HG03175 (cell line): ENCODE measurements at regions not wholly inside any gene's neighbourhood (a gene's known extent, or its start where the extent isn't known, plus 50 kb on each side); places are given as distances from the start of the nearest gene placed in this dataset.
"Not testable (repeated sequence)": the region's sequence is repeated elsewhere in the genome, so short reads cannot be mapped to it uniquely, and the experiment has no call there.

Experiments used
- ATAC-seq: cut with Tn5 transposase; IDR thresholded peaks from one replicate; pipeline ENCODE4 v1.9.1; 2021; ENCODE audit warnings: mild to moderate bottlenecking, moderate library complexity; ENCODE audit not compliant: unreplicated experiment

DNA sequence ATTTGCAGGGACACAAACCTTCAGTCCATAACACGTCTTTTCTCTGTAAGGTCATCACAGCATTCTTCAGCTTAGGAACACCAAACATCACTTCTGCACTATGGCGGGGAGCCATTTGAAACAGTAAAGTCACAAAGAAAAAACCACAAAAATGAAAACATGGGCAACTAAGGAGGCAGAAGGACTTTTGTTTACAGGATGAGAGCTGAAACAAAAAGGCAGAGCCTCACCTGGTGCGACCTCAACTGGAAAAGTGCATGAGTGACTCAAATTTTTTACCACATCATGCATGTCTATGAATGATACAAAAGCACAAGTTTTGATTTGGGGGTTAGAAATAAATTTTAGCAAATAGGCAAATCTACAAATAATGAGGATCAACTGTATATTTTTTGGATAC lies 68.2 kb upstream of the TNFAIP3 start:
- ATAC-seq: no peak

DNA sequence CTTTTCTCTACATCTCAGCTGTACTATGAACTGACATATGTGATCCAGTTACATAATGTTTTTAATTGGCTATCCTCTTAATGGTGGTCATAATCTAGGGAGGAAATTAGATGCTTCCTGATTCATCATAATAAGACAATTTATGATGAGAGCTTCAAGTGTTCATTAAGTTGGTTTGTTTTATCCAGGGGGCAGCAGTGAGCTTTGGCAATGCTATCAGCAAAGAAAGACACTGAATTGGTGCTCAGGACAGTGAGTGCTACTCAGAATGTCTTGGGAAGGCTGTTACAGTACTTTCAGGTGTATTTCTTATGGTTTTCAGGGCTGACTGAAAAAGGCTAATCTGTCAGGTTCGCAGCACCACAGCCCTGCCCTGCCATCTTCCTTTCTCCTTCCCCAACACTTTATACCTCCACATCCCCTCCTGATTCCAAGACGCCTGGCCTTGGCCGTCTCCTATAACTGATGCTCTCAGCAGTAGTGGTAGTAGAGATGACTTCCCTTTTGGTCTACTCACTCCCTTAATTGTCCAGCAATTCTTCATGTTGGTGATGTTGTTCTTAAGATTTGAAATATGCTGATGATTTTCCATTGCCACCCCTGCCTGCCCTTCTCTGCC lies 67.0 kb upstream of the TNFAIP3 start:
- peak; percentile 79 for ATAC-seq

DNA sequence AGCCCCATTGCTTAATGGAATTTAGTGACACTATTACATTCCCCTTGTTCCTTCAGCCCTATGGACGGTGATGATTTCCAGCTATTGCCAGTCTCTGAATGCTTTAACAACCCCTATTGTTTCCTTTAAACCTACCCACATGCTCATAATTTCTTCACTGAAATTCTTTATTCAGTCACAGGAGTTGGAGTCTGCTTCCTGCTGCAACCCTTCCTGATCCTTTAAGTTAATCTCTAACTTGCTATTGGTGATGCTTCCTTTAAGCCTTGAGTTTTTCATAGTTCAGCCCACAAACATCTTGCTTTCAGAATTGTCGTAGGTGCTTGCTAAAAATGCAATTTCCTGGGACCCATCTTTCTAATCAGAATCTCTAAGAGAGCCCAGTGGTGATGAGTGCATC lies 66.3 kb upstream of the TNFAIP3 start:
- no peak for ATAC-seq

DNA sequence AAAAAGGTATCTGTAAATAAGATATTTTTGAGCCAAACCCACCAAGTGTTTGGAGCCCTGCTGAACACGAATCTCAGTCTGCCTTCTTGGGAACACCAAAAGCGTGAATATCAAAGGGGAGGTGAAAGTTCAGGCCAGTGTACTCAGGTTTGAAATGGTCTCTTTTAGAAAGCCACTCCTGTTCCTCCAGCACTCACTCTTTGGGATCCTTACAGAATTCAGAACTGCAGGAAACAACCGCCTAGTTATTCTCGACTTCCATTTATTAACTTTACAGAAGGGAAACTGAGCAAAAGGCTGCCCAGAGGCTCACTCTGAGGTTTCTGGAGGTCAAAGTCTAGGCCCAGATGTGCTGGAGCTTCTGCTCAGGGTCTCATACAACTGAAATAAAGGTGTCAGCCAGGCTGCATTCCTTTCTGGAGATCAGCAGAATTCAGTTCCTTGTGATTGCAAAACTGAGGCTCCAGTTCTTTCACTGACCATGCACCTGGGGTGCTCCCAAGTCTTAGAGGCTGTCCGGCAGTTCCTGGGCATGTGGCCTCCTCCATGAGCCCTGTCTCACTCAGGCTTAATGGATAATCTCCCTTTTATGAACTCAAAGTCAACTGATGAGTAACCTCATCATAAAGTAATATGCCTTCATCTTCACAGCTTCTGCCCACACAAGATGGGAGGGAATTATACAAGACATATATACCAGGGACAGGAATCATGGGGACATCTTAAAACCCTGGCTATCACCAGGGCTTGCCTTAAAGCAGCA lies 65.5 kb upstream of the TNFAIP3 start:
- no peak for ATAC-seq

DNA sequence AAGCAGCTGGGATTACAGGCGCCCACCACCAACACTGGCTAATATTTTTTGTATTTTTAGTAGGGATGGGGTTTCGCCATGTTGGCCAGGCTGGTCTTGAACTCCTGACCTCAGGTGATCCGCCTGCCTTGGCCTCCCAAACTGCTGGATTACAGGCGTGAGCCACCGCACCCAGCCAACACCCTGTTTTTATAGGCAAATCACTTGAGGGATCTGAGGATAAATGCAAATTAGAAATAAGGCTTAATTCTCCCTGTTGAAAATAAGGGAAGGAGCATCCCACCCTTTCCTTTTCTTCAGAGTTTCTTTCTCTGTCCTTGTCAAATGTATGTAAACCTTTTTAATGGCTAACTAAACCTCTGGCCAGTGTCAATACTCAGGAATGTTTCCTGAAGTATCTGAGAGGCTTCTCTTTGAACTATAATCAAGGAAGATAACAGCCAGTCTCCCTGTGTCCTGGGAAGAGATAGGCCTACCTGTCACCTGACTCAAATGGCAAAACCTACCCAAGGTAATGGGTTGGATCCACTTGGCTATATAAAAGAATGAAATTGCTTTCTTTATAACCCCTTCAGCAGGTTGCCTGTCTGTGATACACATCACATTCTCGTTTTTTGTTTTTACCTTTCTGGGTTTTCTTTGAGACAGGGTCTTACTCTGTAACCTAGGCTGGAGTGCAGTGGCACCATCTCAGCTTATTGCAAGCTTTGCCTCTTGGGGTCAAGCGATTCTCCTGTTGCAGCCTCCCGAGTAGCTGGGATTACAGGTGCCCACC lies 64.5 kb upstream of the TNFAIP3 start:
- no peak for ATAC-seq

DNA sequence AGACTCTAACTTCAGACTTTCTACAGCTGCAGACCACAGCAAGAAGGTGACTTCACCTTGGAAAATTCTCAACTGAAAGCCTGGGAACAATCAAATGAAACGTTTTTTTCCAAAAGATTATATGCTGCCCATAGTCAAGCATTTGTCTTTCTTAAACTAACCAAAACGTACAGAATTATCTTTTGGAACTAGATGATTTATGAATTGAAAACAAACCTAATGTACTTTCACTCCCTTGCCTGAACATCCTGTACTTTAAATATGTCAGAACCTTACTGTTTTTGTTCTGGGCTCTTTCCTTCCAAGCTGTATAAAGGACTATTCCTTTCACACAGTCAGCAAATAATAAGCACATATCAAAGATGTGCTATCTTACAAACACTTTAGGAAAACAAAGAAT lies 62.4 kb upstream of the TNFAIP3 start:
- ATAC-seq: no peak

DNA sequence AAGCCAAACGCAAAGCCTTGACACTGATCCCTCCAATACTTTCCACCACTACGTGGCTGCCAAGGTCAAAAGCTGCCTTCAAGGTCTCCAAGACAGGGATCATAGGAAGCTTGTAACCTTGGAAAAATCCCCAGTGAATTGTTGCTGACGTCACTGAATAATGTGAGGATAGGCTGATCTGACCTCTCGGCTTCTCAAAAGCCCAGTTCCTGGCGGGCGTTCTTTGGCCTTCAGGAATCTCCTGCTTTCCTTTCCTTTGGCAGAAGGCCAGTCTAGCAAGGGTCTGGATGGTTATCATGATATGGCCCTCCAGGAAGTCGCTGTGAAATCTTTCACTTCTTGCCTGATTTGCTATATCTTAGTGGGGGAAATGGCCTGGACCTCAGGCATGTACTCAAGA lies 61.4 kb upstream of the TNFAIP3 start:
- ATAC-seq: no peak

DNA sequence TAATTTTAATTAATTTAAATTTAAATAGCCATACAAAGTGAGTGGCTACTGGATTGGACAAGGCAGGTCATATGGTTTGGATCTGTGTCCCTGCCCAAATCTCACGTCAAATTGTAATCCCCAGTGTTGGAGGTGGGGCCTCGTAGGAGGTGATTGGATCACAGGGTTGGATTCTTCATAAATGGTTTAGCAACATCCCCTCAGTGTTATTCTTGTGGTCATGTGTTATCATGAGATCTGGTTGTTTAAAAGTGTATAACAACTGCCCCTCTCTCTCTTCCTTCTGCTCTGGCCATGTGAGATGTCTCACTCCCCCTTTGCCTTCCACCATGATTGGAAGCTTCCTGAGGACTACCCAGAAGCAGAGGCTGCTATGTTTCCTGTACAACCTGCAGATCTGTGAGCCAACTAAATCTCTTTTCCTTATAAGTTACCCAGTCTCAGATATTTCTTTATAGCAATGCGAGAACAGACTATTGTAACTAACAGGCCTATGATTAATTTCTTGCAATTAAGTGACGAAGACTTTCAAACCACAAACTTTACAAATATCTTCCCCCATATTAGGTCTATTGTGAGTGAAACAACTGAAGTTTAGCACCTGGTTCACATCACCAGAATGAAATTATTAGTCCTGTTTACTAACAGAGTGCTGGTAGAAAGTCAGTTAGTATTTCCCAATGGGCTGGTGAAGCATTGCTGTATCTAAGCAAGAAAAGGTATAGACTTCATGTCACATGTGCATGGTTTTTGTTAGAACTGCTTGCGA lies 60.0 kb upstream of the TNFAIP3 start:
- ATAC-seq: no peak

DNA sequence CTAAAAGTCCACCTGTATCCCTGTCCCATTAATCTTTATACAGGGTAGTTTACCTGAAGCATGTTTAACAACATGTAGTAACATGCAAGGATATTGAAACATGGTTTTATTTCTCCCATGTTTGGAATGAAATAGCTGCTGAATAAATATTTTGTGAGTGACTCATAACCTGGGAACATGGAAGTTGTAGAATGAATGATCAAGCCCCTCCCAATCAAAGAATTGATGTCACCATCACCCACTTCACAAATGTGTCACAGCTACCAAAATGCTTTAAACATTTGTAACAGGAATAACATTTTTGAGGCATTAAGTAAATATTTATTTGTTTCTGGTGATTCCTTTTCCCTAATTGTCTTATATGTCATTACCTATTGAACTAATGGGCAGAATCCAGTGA lies 58.9 kb upstream of the TNFAIP3 start:
- ATAC-seq: no peak

DNA sequence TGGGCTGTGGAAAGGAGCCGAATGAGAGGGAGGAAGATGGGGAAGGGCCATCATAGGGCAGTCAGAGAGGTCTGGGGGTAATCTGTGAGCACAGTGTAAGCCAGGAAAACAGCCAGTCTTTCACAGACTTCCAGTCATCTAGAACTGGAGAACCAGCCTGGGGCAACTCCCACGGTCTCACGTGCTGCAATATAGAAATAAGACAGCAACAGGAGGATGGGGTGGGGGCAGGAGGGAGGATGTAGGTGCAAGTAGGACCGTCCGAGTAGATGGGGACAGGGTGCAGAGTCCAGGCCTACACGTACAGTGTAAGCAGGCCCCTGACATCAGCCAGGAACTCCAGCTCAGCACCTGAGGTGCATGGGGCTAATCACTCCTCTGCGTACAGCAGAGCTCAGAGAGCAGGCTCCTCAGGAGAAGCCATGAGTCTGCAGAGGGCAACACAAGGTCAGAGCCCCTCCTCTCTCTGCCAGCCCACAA lies 58.2 kb upstream of the TNFAIP3 start:
- no peak for ATAC-seq

DNA sequence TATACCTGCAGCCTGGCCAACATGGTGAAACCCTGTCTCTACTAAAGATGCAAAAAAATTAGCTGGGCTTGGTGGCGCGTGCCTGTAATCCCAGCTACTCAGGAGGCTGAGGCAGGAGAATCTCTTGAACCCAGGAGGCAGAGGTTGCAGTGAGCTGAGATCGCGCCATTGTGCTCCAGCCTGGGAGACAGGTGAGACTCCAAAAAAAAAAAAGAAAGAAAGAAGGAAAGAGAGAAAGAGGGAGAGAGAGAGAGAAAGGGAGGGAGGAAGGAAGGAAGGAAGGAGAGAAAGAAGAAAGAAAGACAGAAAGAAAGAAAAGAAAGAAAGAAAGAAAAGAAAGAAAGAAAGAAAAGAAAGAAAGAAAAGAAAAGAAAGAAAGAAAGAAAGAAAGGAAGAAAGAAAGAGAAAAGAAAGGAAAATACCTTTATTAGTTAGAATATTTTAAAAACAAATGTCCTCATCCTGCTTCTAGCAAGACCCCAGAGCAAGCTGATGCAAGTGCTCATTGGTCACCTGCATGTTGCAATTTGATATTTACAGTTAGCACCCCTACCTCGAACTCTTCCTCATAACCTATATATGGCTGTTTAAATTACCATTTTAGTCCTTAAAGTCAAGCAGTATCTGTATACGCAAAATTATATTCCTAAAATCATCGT lies 57.0 kb upstream of the TNFAIP3 start:
- not testable (repeated sequence) for ATAC-seq

DNA sequence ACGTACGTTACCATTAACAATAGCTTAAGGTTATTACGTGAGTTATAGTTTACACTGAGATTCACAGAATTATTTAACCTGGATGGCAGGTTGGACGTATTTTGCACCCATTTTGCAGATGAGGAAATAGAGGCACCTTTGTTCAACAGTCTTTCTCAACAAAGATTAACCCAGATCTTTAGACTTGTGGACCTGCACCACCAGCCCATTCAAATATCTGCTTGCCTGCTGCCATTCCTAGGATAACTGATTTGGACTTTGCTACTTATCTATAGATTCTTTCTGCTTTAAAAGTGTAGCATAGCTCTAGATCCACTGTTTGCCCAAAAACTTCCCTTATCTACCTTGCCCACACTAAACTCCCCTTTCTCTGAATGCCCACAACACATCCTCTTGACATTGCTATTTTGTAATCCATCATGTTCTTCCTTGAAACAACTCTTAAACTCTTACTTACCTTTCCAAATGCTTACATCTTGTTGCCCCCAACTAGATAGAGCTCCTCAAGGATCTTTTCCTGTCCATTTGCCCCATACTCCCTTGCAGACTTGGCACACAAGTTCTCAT lies 56.4 kb upstream of the TNFAIP3 start:
- no peak for ATAC-seq

DNA sequence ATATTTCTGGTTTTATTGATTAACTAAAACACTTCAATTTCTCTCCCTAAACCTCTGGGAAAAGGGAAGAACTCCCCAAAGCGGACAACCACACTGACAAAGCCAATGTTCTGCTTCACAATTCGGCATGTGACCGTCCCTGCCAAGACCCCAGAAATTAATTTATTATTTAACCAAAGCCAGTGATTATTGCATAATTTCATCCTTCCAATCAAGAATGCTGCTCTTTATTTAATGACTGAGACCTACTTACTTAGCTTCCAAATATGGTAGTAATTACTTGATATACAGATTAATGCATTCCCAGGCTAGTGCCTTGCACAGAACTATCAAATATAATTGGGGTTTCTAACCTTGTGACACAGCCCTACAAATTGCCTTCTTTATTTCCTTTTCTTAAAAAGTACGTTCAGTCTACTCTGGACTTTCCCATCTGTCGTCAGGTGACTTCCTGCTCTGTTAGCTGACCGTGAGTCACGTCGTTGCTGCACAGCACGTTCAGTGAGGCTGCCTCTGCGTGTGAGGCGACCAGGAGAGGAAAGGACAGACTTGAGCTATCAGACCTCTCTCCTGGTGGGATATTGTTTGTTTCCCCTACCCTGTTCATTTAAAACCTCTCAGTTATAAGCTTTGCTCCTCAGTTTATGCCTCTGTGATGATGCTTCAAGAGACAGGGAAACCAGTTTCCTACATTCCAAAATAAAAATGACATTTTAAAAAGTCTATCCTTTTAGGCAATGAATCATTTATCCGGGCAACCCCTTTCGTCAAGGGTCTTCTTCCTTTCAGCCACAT lies 55.7 kb upstream of the TNFAIP3 start:
- peak; percentile 99 for ATAC-seq

DNA sequence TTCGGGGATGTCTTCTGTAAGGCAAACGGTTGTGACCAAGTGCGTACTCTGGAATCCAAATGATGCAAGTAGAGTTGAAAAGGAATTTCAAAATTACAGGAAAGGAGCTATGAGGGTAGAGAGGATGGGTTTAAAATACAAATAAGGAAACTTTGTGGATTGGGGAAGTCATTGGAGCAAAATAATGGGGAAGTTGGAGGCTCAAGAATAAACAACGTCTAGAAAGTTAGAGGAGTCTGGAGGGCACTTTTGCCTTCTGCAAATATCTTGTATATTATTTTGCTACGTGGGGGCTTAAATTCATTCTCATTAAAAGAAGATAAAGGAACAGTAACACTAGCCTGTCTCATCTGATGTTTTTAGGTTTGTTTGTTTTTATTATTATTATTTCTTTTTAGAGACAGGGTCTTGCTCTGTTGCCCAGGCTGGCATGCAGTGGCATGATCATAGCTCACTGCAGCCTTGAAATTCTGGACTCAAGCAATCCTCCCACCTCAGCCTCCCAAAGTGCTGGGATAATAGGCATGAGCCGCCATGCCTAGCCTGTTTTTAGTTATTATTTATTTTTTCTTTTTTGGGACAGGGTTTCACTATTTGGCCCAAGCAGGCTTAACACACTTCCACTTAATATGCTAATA lies 55.0 kb upstream of the TNFAIP3 start:
- no peak for ATAC-seq

DNA sequence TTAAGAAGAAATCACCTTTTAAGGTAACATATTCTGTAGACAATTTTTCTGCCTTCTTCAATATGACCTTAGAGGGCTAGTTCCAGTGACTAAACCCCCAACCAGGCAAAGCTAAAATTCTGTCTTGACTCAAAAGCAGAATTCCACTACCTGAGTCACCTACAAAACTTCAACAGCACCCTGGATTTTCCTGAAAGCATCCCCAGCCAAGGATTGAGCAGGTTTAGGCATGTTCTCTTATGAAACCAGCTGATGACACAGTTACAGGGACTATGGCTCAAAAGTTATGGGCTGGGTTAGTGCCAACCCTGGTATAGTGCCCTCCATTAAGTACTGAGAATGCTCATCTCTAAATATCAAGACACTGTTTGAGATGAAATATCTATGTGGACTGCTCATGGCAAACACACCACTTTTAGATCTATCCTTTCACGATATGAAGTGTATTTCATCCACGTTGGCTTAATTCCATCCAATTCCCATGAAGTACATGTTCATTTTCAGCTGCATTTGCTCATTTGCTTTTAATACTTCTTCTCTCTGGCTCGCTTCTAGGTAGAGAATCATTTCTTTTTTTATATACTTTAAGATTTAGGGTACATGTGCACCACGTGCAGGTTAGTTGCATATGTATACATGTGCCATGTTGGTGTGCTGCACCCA lies 53.6 kb upstream of the TNFAIP3 start:
- no peak for ATAC-seq

DNA sequence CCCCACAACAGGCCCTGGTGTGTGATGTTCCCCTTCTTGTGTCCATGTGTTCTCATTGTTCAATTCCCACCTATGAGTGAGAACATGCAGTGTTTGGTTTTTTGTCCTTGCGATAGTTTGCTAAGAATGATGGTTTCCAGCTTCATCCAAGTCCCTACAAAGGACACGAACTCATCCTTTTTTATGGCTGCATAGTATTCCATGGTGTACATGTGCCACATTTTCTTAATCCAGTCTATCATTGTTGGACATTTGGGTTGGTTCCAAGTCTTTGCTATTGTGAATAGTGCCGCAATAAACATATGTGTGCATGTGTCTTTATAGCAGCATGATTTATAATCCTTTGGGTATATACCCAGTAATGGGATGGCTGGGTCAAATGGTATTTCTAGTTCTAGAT lies 53.0 kb upstream of the TNFAIP3 start:
- not testable (repeated sequence) for ATAC-seq

DNA sequence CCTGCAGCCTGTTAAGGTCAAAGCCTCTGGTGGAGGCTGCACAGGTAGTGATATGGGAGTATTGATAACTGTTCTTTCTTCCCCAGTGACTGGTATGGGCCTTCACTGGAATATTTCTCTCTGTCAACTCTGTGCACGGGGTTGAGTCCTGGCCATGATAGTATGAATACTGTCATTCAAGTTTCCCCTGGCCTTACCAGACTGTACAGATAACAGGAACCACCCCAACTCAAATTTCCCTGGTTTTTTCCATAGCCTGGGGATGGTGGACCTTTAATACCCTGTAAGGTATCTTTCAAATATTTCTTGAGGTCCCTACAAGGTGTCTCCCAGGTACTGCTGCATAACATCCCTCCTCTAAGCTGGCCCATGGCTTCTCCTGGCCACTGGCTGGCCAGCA lies 51.4 kb upstream of the TNFAIP3 start:
- no peak for ATAC-seq

DNA sequence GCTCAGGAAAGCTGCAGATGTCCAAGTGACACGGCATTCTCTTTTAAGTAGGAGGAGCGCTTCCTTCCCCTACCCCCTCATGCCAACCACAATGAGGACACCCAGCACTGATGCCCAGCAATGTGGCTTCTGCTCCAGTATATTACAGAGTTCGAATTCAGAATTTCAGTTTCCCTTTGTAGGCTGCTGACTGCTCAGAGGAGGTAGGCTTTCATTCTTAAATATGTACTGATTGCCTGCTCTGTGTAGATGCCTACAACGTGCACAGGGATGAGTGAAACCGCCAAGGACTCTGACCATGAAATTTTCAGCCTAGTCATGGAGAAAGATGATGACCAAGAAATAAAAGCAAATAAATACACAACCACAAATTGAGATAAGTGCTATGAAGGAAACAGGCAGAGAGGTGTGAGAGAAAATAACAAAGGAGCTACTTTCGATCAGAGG lies 50.9 kb upstream of the TNFAIP3 start:
- ATAC-seq: no peak
